Endothelial cell of umbilical vein (primary cell): ENCODE measurements at regions not wholly inside any gene's neighbourhood (a gene's known extent, or its start where the extent isn't known, plus 50 kb on each side); places are given as distances from the start of the nearest gene placed in this dataset.

Source experiments
- BruUV-seq: library from RNA; stranded (reverse); fragments of 400-500 nt; replicated peaks from 2 replicates; lab custom pipeline; 2021; lab: Mats Ljungman, UMichigan
- CTCF ChIA-PET: fragments of 300-600, 350-600 bp; sonication (Branson Sonifier 250); formaldehyde crosslinking; loops from one replicate; lab custom pipeline; 2021; ENCODE audit warnings: antibody characterized with exemption, inconsistent platforms; lab: Charles Lee
- POLR2A ChIA-PET: fragments of 300-600, 350-600 bp; sonication (Branson Sonifier 250); formaldehyde crosslinking; loops from one replicate; lab custom pipeline; 2021; ENCODE audit warnings: antibody characterized with exemption, inconsistent platforms; lab: Charles Lee
- DNase-seq: peaks from one replicate; pipeline ENCODE4 v3.0.0-alpha.2; 2011; ENCODE audit warnings: low read depth, low spot score
- FAIRE-seq: peaks from 2 replicates; lab custom pipeline; 2011; peaks lifted over from hg19 to GRCh38; lab: Jason Lieb, UNC
- H2AFZ ChIP-seq: 2 replicates; pipeline ENCODE4 v1.6.0; 2012; ENCODE audit warnings: low read depth, low read length, control low read depth, inconsistent platforms
- H3K27ac ChIP-seq: 2 replicates; pipeline ENCODE4 v1.5.1; 2011; ENCODE audit warnings: low read depth, mild to moderate bottlenecking, control low read depth, low read length, moderate library complexity; ENCODE audit not compliant: insufficient read depth
- H3K27me3 ChIP-seq, 2 experiments: 2 replicates each; pipeline versions ENCODE4 v1.6.0 to v1.6.1; 2011; ENCODE audit warnings: low read length in 2 of 2, mixed read lengths in 1 of 2; ENCODE audit not compliant: control insufficient read depth in 2 of 2, insufficient read depth in 2 of 2
- H3K36me3 ChIP-seq, 2 experiments: 2 replicates in 1 of 2; 3 replicates in 1 of 2; pipeline ENCODE4 v1.5.1; 2011; ENCODE audit warnings: low read length in 2 of 2, mild to moderate bottlenecking in 1 of 2, moderate library complexity in 1 of 2; ENCODE audit not compliant: control insufficient read depth in 2 of 2, insufficient read depth in 2 of 2; ENCODE audit errors: extremely low read depth in 1 of 2
- H3K4me1 ChIP-seq: 3 replicates; pipeline ENCODE4 v1.5.1; 2011; ENCODE audit warnings: mild to moderate bottlenecking, low read length; ENCODE audit not compliant: control insufficient read depth, insufficient read depth; ENCODE audit errors: extremely low read depth
- H3K4me2 ChIP-seq: 2 replicates; pipeline ENCODE4 v1.6.1; 2011; ENCODE audit warnings: low read length, control low read depth, mixed read lengths; ENCODE audit not compliant: insufficient read depth
- H3K4me3 ChIP-seq, 3 experiments: fragments of 200-600 bp in 1 of 3; sonication (generic), shearing (Covaris generic) in 1 of 3; replicated peaks in 1 of 3; 2 replicates each; pipeline ENCODE4 v1.5.1; 2011 to 2016; ENCODE audit warnings: control low read depth in 3 of 3, low read length in 3 of 3, mild to moderate bottlenecking in 2 of 3, inconsistent platforms in 1 of 3, low read depth in 1 of 3, moderate library complexity in 1 of 3; ENCODE audit not compliant: insufficient read depth in 1 of 3
- H3K79me2 ChIP-seq: 2 replicates; pipeline ENCODE4 v1.6.0; 2012; ENCODE audit warnings: low read length, inconsistent platforms; ENCODE audit not compliant: control insufficient read depth, insufficient read depth
- H3K9ac ChIP-seq: replicated peaks from 2 replicates; pipeline ENCODE3; 2011; ENCODE audit warnings: low read length, control low read depth; ENCODE audit not compliant: insufficient read depth; ENCODE audit errors: extremely low read depth
- H3K9me1 ChIP-seq: replicated peaks from 3 replicates; pipeline ENCODE4 v1.6.0; 2011; ENCODE audit warnings: mild to moderate bottlenecking, low read length; ENCODE audit not compliant: control insufficient read depth, insufficient read depth; ENCODE audit errors: extremely low read depth
- H3K9me3 ChIP-seq: replicated peaks from 2 replicates; pipeline ENCODE4 v1.5.1; 2012; ENCODE audit warnings: low read length, inconsistent platforms; ENCODE audit not compliant: control insufficient read depth, insufficient read depth
- H4K20me1 ChIP-seq: replicated peaks from 2 replicates; pipeline ENCODE3; 2011; ENCODE audit warnings: mild to moderate bottlenecking, low read length; ENCODE audit not compliant: control insufficient read depth, insufficient read depth; ENCODE audit errors: extremely low read depth
- EZH2 ChIP-seq: IDR thresholded peaks from 2 replicates; pipeline ENCODE4 v1.6.1; 2012; ENCODE audit warnings: borderline replicate concordance, low read depth, mild to moderate bottlenecking, moderate library complexity, low read length, inconsistent platforms; ENCODE audit not compliant: severe bottlenecking
- FOS ChIP-seq: IDR thresholded peaks from 2 replicates; pipeline ENCODE4 v1.6.1; 2011; ENCODE audit warnings: mild to moderate bottlenecking, low read length, moderate library complexity, borderline replicate concordance; ENCODE audit not compliant: insufficient read depth
- GATA2 ChIP-seq: IDR thresholded peaks from 2 replicates; pipeline ENCODE4 v1.7.0; 2011; ENCODE audit warnings: low read depth, mild to moderate bottlenecking, moderate library complexity, mixed read lengths, low read length; ENCODE audit not compliant: insufficient read length, insufficient read depth
- JUN ChIP-seq: IDR thresholded peaks from 2 replicates; pipeline ENCODE4 v1.6.1; 2011; ENCODE audit warnings: borderline replicate concordance, low read depth; ENCODE audit not compliant: insufficient read length, insufficient read depth
- MYC ChIP-seq: IDR thresholded peaks from one replicate; pipeline ENCODE4 v1.6.1; 2011; ENCODE audit warnings: mild to moderate bottlenecking, low read depth, low read length
- POLR2A ChIP-seq: IDR thresholded peaks from 2 replicates; pipeline ENCODE4 v1.6.1; 2012; ENCODE audit warnings: low read depth, mild to moderate bottlenecking, control low read depth, low read length
- POLR2AphosphoS5 ChIP-seq: IDR thresholded peaks from 2 replicates; pipeline ENCODE4 v1.6.1; 2012; ENCODE audit warnings: low read depth, mild to moderate bottlenecking, control low read depth, low read length, moderate library complexity; ENCODE audit not compliant: insufficient read depth
- dilution Hi-C: fragments of 300-500 bp; cut with MboI; formaldehyde crosslinking; loops from one replicate; pipeline ENCODE4 v1.15.0; 2019; ENCODE audit warnings: low sequenced_read_pairs; ENCODE audit not compliant: extremely low pct_ligation_motif_present
- intact Hi-C: fragments of 100-400 bp; cut with micrococcal nuclease; formaldehyde crosslinking; loops from one replicate; pipeline ENCODE4 v1.10.0; 2022
- TF ChIP-seq, protein P1 (sequence below), 2 donors: IDR thresholded peaks; 1 replicate in 1 of 2; 2 replicates in 1 of 2; pipeline ENCODE4 v1.5.1; 2011; ENCODE audit warnings: low read length in 2 of 2, mild to moderate bottlenecking in 2 of 2, moderate library complexity in 2 of 2, control low read depth in 1 of 2, inconsistent platforms in 1 of 2, low read depth in 1 of 2; ENCODE audit not compliant: insufficient read depth in 1 of 2; ENCODE audit errors: extremely low read depth in 1 of 2
- TF ChIP-seq, protein P2 (sequence below): IDR thresholded peaks from 2 replicates; pipeline ENCODE4 v1.6.1; 2011; ENCODE audit not compliant: insufficient read depth, insufficient read length

DNA sequence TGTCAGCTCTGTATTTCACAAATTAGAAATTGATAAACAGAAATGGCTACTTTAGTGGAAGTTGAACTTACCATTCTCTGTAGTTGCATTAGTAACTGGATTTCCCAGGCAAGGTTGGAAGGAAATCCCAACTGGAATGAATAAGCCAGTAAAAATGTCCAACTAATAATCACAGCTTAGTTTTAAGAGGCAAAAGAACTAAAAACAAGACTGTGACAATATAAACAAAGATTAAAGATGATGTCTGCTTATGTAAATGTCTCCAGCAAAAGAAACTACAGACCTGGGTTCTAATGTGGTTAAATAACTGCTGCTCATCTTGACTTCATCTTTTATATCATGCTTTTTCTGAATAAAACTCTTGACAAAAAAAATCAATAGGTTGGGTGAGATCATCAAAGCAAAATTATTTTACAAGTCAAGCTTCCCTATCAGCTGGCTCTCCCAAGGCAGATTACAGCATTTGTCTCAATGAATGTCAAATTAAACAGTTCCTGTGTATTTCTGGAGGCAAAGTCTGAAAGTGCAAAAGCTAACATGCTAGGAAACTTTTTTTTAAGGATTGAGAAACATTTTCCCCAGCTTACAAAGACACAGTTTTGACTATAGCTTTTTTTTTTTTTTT, 62.3 kb upstream of the HMHB1 start:
- Histone ChIP-seq H3K9ac (no peak overlapping the region), H3K4me1 (no peaks in the 10 kb centered on the region), H4K20me1 (no peaks in the 10 kb centered on the region), H2AFZ (no peak overlapping the region), H3K4me2 (no peak overlapping the region), H3K36me3 (no peaks in the 10 kb centered on the region), H3K9me1 (no peaks in the 10 kb centered on the region), H3K9me3 (no peaks in the 10 kb centered on the region), H3K27me3 (peaks cover 0 to 3% of the 10 kb centered on the region in 2 experiments), H3K79me2 (no peaks in the 10 kb centered on the region), H3K4me3 (no peak overlapping the region), H3K27ac (no peak overlapping the region)
- no peak for TF ChIP-seq FOS
- no peak for TF ChIP-seq EZH2
- no peak for TF ChIP-seq GATA2
- TF ChIP-seq POLR2AphosphoS5 = no peak
- TF ChIP-seq, protein P1, sequence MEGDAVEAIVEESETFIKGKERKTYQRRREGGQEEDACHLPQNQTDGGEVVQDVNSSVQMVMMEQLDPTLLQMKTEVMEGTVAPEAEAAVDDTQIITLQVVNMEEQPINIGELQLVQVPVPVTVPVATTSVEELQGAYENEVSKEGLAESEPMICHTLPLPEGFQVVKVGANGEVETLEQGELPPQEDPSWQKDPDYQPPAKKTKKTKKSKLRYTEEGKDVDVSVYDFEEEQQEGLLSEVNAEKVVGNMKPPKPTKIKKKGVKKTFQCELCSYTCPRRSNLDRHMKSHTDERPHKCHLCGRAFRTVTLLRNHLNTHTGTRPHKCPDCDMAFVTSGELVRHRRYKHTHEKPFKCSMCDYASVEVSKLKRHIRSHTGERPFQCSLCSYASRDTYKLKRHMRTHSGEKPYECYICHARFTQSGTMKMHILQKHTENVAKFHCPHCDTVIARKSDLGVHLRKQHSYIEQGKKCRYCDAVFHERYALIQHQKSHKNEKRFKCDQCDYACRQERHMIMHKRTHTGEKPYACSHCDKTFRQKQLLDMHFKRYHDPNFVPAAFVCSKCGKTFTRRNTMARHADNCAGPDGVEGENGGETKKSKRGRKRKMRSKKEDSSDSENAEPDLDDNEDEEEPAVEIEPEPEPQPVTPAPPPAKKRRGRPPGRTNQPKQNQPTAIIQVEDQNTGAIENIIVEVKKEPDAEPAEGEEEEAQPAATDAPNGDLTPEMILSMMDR (IDR thresholded peaks at IDR 0.05; ENCODE audit: extremely low read depth in 1 of 2, insufficient read depth in 1 of 2, low read depth in 1 of 2, low read length in 2 of 2) = no peak
- no peak for TF ChIP-seq POLR2A
- TF ChIP-seq MYC = no peak
- no peak for TF ChIP-seq JUN
- TF ChIP-seq, protein P2, sequence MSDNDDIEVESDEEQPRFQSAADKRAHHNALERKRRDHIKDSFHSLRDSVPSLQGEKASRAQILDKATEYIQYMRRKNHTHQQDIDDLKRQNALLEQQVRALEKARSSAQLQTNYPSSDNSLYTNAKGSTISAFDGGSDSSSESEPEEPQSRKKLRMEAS = no peak
- no peak for DNase-seq
- intact Hi-C loops = no loop called here
- dilution Hi-C loops = no loop called here
- no TSS peak for BruUV-seq
- POLR2A ChIA-PET = no interaction called here
- peak; percentile 21 for FAIRE-seq
- CTCF ChIA-PET = no interaction called here
